NCI-H2171 (cell line): ENCODE measurements at regions not wholly inside any gene's neighbourhood (a gene's known extent, or its start where the extent isn't known, plus 50 kb on each side); places are given as distances from the start of the nearest gene placed in this dataset.
"Not testable (repeated sequence)": the region's sequence is repeated elsewhere in the genome, so short reads cannot be mapped to it uniquely, and the experiment has no call there.

Experiments
- DNase-seq: peaks from one replicate; lab custom pipeline; 2025; lab: John Stamatoyannopoulos, UW

GRCh38 chr2:62330959-62331358, 135.0 kb downstream of the B3GNT2 start:
- no peak for DNase-seq

GRCh38 chr2:62329797-62330196, 133.9 kb downstream of the B3GNT2 start:
- no peak for DNase-seq

- no peak for DNase-seq
Measured at GRCh38 chr2:62326735-62327134, 130.8 kb downstream of the B3GNT2 start.

- DNase-seq = no peak
Measured at GRCh38 chr2:62325398-62325797, 129.5 kb downstream of the B3GNT2 start.

- DNase-seq = no peak
Measured at GRCh38 chr2:62321380-62322289, 125.7 kb downstream of the B3GNT2 start.

- no peak for DNase-seq
Measured at GRCh38 chr2:62320657-62321357, 124.9 kb downstream of the B3GNT2 start.

- not testable (repeated sequence) for DNase-seq
Measured at GRCh38 chr2:62320137-62320536, 124.2 kb downstream of the B3GNT2 start.

GRCh38 chr2:62319070-62319469, 123.2 kb downstream of the B3GNT2 start:
- DNase-seq = no peak

- no peak for DNase-seq
Measured at GRCh38 chr2:62315476-62315875, 119.6 kb downstream of the B3GNT2 start.

GRCh38 chr2:62314291-62314690, 118.4 kb downstream of the B3GNT2 start:
- no peak for DNase-seq

GRCh38 chr2:62313449-62314227, 117.7 kb downstream of the B3GNT2 start:
- DNase-seq = no peak

GRCh38 chr2:62309465-62310091, 113.7 kb downstream of the B3GNT2 start:
- no peak for DNase-seq

GRCh38 chr2:62309081-62309464, 113.2 kb downstream of the B3GNT2 start:
- DNase-seq = no peak

- DNase-seq = no peak
Measured at GRCh38 chr2:62307469-62308389, 111.8 kb downstream of the B3GNT2 start.

- DNase-seq = no peak
Measured at GRCh38 chr2:62306751-62307468, 111.0 kb downstream of the B3GNT2 start.

- DNase-seq = no peak
Measured at GRCh38 chr2:62305421-62306176, 109.7 kb downstream of the B3GNT2 start.

GRCh38 chr2:62304429-62305417, 108.8 kb downstream of the B3GNT2 start:
- DNase-seq = no peak

GRCh38 chr2:62303788-62304187, 107.9 kb downstream of the B3GNT2 start:
- no peak for DNase-seq
